WERI-Rb-1 (cell line): ENCODE measurements at regions not wholly inside any gene's neighbourhood (a gene's known extent, or its start where the extent isn't known, plus 50 kb on each side); places are given as distances from the start of the nearest gene placed in this dataset.
A peak's percentile ranks its signal among the peaks of the same experiment; 100 is the strongest.

Source experiments
- DNase-seq: peaks from one replicate; pipeline ENCODE4 v3.0.0-alpha.2; 2020
- H3K27ac ChIP-seq: fragments of 250-450 bp; sonication (Bioruptor Pico); 2 replicates; pipeline ENCODE4 v1.5.1; 2020; ENCODE audit warnings: mild to moderate bottlenecking, moderate library complexity
- H3K27me3 ChIP-seq: fragments of 250-450 bp; sonication (Bioruptor Pico); 2 replicates; pipeline ENCODE4 v1.5.1; 2021; ENCODE audit warnings: mild to moderate bottlenecking, low read depth, moderate library complexity; ENCODE audit not compliant: insufficient read depth, severe bottlenecking
- H3K36me3 ChIP-seq: fragments of 250-450 bp; sonication (Bioruptor Pico); 2 replicates; pipeline ENCODE4 v1.5.1; 2020; ENCODE audit warnings: mild to moderate bottlenecking, moderate library complexity
- H3K4me3 ChIP-seq: 2 replicates; pipeline ENCODE4 v1.5.1; 2011; ENCODE audit warnings: low read depth, mild to moderate bottlenecking, control low read depth, low read length
- H3K9me3 ChIP-seq: fragments of 250-450 bp; sonication (Bioruptor Pico); 2 replicates; pipeline ENCODE4 v1.5.1; 2021; ENCODE audit warnings: mild to moderate bottlenecking, moderate library complexity; ENCODE audit not compliant: severe bottlenecking
- CTCF ChIP-seq: IDR thresholded peaks from 2 replicates; pipeline ENCODE4 v1.5.1; 2011; ENCODE audit warnings: low read depth, mild to moderate bottlenecking, control low read depth, inconsistent platforms, low read length

GRCh38 chr1:118322331-118322730 lies 137.3 kb upstream of the SPAG17 start:
- H3K9me3 ChIP-seq, result no peaks in the 10 kb centered on the region
- no peak for DNase-seq
- no peak for TF ChIP-seq CTCF
- H3K4me3 ChIP-seq, result no peak overlapping the region
- no peaks in the 10 kb centered on the region for H3K36me3 ChIP-seq
- no peaks in the 10 kb centered on the region for H3K27me3 ChIP-seq
- H3K27ac ChIP-seq, result no peak overlapping the region

DNA sequence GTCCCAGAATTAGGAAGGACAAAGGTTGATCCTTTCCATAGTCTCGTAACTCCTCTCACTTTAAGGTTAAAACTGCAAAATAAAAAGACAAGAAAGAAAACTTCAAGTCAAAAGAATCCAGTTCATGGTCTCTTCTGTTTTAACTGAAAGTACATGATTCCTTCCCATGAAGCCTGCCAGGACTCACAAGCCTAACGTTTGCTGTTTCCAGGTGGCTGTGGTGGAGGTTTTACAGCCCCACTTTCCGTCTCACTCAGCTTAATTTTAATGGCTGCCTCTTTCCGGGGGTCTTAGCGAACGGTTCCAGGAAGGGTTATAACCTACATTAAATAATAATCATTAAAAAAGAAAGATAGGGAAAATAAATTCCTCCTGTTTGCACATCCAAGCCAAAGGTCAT lies 136.8 kb upstream of the SPAG17 start:
- H3K27ac ChIP-seq, result no peak overlapping the region
- H3K4me3 ChIP-seq, result no peak overlapping the region
- H3K27me3 ChIP-seq, result no peaks in the 10 kb centered on the region
- no peak for DNase-seq
- no peaks in the 10 kb centered on the region for H3K36me3 ChIP-seq
- TF ChIP-seq CTCF, result no peak
- no peaks in the 10 kb centered on the region for H3K9me3 ChIP-seq

GRCh38 chr1:118317842-118318614 lies 133.0 kb upstream of the SPAG17 start:
- Histone ChIP-seq H3K4me3 (no peak overlapping the region), H3K36me3 (no peaks in the 10 kb centered on the region), H3K27me3 (no peaks in the 10 kb centered on the region), H3K27ac (no peak overlapping the region), H3K9me3 (no peaks in the 10 kb centered on the region)
- no peak for DNase-seq
- no peak for TF ChIP-seq CTCF

DNA sequence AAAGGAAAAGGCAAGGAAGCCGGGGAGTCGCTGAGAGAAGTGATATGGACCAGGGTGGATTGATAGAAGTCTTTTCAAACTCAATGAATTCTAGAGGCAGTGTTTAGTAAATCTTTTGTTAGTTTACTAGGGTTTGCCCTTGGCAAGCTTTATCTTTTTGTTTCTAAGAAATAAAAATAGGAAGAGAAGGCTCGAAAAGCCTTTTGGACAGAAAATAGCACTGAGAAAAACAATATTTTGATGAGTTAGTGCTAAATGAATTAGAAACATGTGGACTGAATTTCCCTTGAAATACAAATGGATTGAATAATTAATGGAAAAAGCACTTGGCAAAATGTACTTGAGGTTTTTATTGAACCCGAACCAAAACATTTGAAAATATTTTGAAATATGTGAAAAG lies 121.8 kb upstream of the SPAG17 start:
- TF ChIP-seq CTCF, result no peak

DNA sequence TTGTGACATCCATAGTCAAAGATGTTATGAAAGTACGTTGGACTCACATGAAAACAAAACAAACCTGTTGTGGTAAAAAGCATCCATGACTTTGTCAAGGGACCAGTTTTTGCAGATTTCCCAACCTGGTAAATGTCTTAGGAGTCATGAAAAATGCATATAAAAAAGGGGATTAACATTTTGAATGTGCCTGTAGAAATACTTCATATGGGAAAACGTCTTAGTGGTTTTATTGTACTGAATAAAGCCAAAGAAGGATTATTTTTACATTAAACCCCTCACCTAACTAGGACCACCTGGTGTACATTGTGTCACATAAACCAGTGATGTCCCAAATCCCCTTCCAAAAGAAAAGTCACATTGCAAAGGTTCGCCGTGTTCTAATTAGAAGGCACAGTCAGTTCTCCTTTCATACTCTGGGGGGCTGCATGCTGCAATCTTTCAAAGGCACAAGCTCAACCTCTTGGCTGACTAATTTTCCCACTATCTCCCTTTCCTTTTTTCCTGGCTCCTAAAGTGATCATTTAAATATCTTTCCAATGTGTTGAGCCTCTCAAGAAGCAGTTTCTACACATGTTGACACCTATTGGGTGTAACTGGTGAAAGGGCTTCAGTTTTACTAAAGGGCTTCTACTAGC lies 119.8 kb upstream of the SPAG17 start:
- TF ChIP-seq CTCF, result peak; percentile 70
- no peaks in the 10 kb centered on the region for H3K36me3 ChIP-seq
- peak; percentile 21 for DNase-seq
- H3K27ac ChIP-seq, result no peak overlapping the region
- H3K4me3 ChIP-seq, result no peak overlapping the region
- H3K9me3 ChIP-seq, result no peaks in the 10 kb centered on the region
- no peaks in the 10 kb centered on the region for H3K27me3 ChIP-seq

More for the DNA sequence above, 121.8 kb upstream of the SPAG17 start:
- H3K36me3 ChIP-seq, result no peaks in the 10 kb centered on the region
- no peak for DNase-seq
- no peaks in the 10 kb centered on the region for H3K9me3 ChIP-seq
- no peaks in the 10 kb centered on the region for H3K27me3 ChIP-seq
- H3K4me3 ChIP-seq, result no peak overlapping the region
- H3K27ac ChIP-seq, result no peak overlapping the region
